ENCODE measurements at regions not wholly inside any gene's neighbourhood (a gene's known extent, or its start where the extent isn't known, plus 50 kb on each side); places are given as distances from the start of the nearest gene placed in this dataset.

GRCh38 chr11:80028998-80029397 is 588.2 kb upstream of the TENM4 start (continued):
- no peak for TF ChIP-seq CTCF (IDR thresholded peaks at IDR 0.05; ENCODE audit: low read depth, low read length, missing input control)
- no peak for TF ChIP-seq NR2F2 (IDR thresholded peaks at IDR 0.05)
- TF ChIP-seq TAF1 (conservative IDR thresholded peaks at IDR 0.05): no peak

GRCh38 chr11:80024119-80024518 is 583.3 kb upstream of the TENM4 start:
- no peak for TF ChIP-seq SP1 (IDR thresholded peaks at IDR 0.05)
- no peak for TF ChIP-seq RAD21 (IDR thresholded peaks at IDR 0.05)
- no peak for TF ChIP-seq ATF3 (IDR thresholded peaks at IDR 0.05)
- TF ChIP-seq GABPA (IDR thresholded peaks at IDR 0.05 in 1 of 2, conservative IDR thresholded peaks at IDR 0.05 in 1 of 2): no peak
- TF ChIP-seq FOXA1 (IDR thresholded peaks at IDR 0.05): no peak
- TF ChIP-seq MAX (IDR thresholded peaks at IDR 0.05): no peak
- TF ChIP-seq FOXA2 (IDR thresholded peaks at IDR 0.05): no peak
- TF ChIP-seq CTCF (IDR thresholded peaks at IDR 0.05; ENCODE audit: low read depth, low read length, missing input control): no peak
- no peak for TF ChIP-seq NR2F2 (IDR thresholded peaks at IDR 0.05)
- no peak for TF ChIP-seq HNF4G (IDR thresholded peaks at IDR 0.05)
- TF ChIP-seq JUND (IDR thresholded peaks at IDR 0.05): no peak
- no peak for TF ChIP-seq YY1 (IDR thresholded peaks at IDR 0.05)
- no peak for TF ChIP-seq TAF1 (conservative IDR thresholded peaks at IDR 0.05)
- no peak for TF ChIP-seq REST (IDR thresholded peaks at IDR 0.05)
- no peak for TF ChIP-seq EGR1 (IDR thresholded peaks at IDR 0.05; ENCODE audit: low read depth in 2 of 2)
- no peak for TF ChIP-seq HNF4A (conservative IDR thresholded peaks at IDR 0.05)
- Histone ChIP-seq H3K27me3 (ENCODE audit: control insufficient read depth in 4 of 4, insufficient read depth in 4 of 4, low read length in 3 of 4) (peaks cover 0 to 7% (median 0%) of the 10 kb centered on the region in 4 donors), H3K9me3 (ENCODE audit: control insufficient read depth in 4 of 4, low read length in 3 of 4) (peaks cover 0 to 10% (median under 1%) of the 10 kb centered on the region in 4 donors), H3K4me3 (ENCODE audit: low read depth in 1 of 3, low read length in 3 of 3) (no peak overlapping the region), H3K36me3 (ENCODE audit: control insufficient read depth in 4 of 4, insufficient read depth in 3 of 4, low read depth in 1 of 4, low read length in 3 of 4) (no peaks in the 10 kb centered on the region), H3K27ac (ENCODE audit: low read depth in 1 of 2, low read length in 2 of 2) (no peak overlapping the region), H3K4me1 (ENCODE audit: control insufficient read depth in 4 of 4, insufficient read depth in 4 of 4, low read length in 3 of 4) (no peaks in the 10 kb centered on the region), H3K9ac (ENCODE audit: low read depth in 1 of 2, low read length in 2 of 2) (no peak overlapping the region)
- WGBS: 56% methylated on average over 4 of the region's 4 CpGs
- no peak for DNase-seq (ENCODE audit: low spot score)

Data from liver (tissue), 8 donors.